ENCODE measurements at regions not wholly inside any gene's neighbourhood (a gene's known extent, or its start where the extent isn't known, plus 50 kb on each side); places are given as distances from the start of the nearest gene placed in this dataset.

DNA sequence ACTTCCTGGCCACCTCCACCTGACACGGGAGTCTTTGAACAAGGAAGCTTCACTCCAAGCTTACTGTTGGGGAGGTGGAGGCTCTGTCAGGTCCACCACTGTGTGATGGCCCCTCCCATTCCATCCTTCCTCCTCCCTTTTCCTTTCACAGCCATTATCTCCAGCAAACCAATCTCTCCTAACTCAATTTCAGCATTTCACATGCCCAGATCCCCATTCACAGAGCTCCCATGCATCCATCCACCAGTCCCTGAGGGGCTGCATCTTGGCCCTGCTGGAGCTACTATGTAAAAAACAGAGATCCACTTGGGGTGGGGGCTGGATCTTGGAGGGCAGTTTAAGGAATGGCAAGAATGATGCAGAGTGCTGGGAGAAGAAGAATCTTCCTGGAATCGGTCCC is 129.0 kb upstream of the COPS8 start:
- Histone ChIP-seq H3K4me1 (ENCODE audit: insufficient read depth, low read length) (peaks cover 4% of the 10 kb centered on the region), H3K27ac (ENCODE audit: low read depth in 1 of 2, low read length in 2 of 2) (no peak overlapping the region), H3K4me3 (ENCODE audit: low read length) (no peak overlapping the region), H3K36me3 (ENCODE audit: insufficient read depth, low read length) (no peaks in the 10 kb centered on the region), H3K27me3 (ENCODE audit: control insufficient read depth in 1 of 2, insufficient read depth in 2 of 2, low read length in 2 of 2) (no peaks in the 10 kb centered on the region), H3K9me3 (ENCODE audit: control insufficient read depth in 1 of 2, insufficient read depth in 1 of 2, low read length in 2 of 2) (no peaks in the 10 kb centered on the region)
- H3K4me1 Mint-ChIP-seq (ENCODE audit: low read depth), result no peaks in the 10 kb centered on the region
- peaks cover 3% of the 10 kb centered on the region for H3K9me3 Mint-ChIP-seq
- ChIA-PET CTCF (no interaction called here), POLR2A (no interaction called here)
- ATAC-seq (ENCODE audit: poor library complexity) (no peak), DNase-seq (no peak)
- H3K27ac Mint-ChIP-seq, result no peak overlapping the region
- no peak overlapping the region for H3K4me3 Mint-ChIP-seq
- intact Hi-C loops (cut with DNase I, micrococcal nuclease), result no loop called here
- TF ChIP-seq, protein P1, sequence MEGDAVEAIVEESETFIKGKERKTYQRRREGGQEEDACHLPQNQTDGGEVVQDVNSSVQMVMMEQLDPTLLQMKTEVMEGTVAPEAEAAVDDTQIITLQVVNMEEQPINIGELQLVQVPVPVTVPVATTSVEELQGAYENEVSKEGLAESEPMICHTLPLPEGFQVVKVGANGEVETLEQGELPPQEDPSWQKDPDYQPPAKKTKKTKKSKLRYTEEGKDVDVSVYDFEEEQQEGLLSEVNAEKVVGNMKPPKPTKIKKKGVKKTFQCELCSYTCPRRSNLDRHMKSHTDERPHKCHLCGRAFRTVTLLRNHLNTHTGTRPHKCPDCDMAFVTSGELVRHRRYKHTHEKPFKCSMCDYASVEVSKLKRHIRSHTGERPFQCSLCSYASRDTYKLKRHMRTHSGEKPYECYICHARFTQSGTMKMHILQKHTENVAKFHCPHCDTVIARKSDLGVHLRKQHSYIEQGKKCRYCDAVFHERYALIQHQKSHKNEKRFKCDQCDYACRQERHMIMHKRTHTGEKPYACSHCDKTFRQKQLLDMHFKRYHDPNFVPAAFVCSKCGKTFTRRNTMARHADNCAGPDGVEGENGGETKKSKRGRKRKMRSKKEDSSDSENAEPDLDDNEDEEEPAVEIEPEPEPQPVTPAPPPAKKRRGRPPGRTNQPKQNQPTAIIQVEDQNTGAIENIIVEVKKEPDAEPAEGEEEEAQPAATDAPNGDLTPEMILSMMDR (IDR thresholded peaks at IDR 0.05), result no peak
- H3K36me3 Mint-ChIP-seq (ENCODE audit: low read depth), result no peaks in the 10 kb centered on the region
- H3K27me3 Mint-ChIP-seq, result peaks cover 4% of the 10 kb centered on the region

DNA sequence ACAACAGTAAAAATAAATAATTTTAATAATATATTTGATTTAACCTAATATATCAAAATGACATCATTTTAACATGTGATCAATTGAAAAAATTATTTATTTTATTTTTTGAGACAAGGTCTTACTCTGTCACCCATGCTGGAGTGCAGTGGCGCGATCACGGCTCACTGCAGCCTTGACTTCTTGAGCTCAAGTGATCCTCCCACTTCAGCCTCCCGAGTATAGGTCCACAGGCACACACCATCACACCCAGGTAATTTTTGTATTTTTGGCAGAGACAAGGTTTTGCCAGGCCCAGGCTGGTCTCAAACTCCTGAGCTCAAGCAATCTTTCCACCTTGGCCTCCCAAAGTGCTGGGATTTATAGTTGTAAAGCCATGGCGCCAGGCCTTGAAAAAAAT is 126.7 kb upstream of the COPS8 start:
- Mint-ChIP-seq H3K4me1 (ENCODE audit: low read depth) (no peaks in the 10 kb centered on the region), H3K36me3 (ENCODE audit: low read depth) (no peaks in the 10 kb centered on the region), H3K4me3 (no peak overlapping the region), H3K9me3 (peaks cover 3% of the 10 kb centered on the region), H3K27me3 (peaks cover 4% of the 10 kb centered on the region), H3K27ac (no peak overlapping the region)
- Histone ChIP-seq H3K4me3 (ENCODE audit: low read length) (no peak overlapping the region), H3K27me3 (ENCODE audit: control insufficient read depth in 1 of 2, insufficient read depth in 2 of 2, low read length in 2 of 2) (no peaks in the 10 kb centered on the region), H3K27ac (ENCODE audit: low read depth in 1 of 2, low read length in 2 of 2) (no peak overlapping the region), H3K36me3 (ENCODE audit: insufficient read depth, low read length) (no peaks in the 10 kb centered on the region), H3K4me1 (ENCODE audit: insufficient read depth, low read length) (peaks cover 4% of the 10 kb centered on the region), H3K9me3 (ENCODE audit: control insufficient read depth in 1 of 2, insufficient read depth in 1 of 2, low read length in 2 of 2) (no peaks in the 10 kb centered on the region)
- intact Hi-C loops (cut with DNase I, micrococcal nuclease), result no loop called here
- TF ChIP-seq, protein P1 (IDR thresholded peaks at IDR 0.05), result no peak
- ChIA-PET POLR2A (no interaction called here), CTCF (no interaction called here)
- ATAC-seq (ENCODE audit: poor library complexity), result no peak
- DNase-seq, result no peak

DNA sequence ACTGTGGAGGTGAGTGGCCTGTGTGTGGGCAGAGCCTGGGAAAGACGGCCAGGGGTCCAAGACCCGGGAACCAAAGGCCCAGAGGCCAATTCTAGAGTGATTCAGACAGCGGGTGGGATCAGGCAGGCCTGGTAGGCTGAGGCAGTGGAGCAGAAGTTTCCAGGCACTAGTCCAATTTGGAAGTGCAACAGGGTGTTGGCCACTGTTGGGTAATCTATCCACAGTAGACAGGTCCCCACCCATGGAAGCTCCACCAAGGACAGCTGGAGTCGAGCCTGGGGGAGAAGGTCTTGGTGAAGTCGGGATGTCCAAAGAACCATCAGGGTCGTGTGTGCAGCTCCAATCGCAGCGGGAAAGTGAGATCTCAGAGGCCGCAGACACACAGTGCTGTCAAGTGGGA is 125.8 kb upstream of the COPS8 start:
- H3K36me3 Mint-ChIP-seq (ENCODE audit: low read depth), result no peaks in the 10 kb centered on the region
- no peaks in the 10 kb centered on the region for H3K4me1 Mint-ChIP-seq (ENCODE audit: low read depth)
- intact Hi-C loops (cut with DNase I, micrococcal nuclease), result no loop called here
- H3K36me3 ChIP-seq (ENCODE audit: insufficient read depth, low read length), result no peaks in the 10 kb centered on the region
- no peak for DNase-seq
- peaks cover 4% of the 10 kb centered on the region for H3K27me3 Mint-ChIP-seq
- H3K4me1 ChIP-seq (ENCODE audit: insufficient read depth, low read length), result peaks cover 4% of the 10 kb centered on the region
- TF ChIP-seq, protein P1 (IDR thresholded peaks at IDR 0.05), result no peak
- H3K4me3 ChIP-seq (ENCODE audit: low read length), result no peak overlapping the region
- H3K27ac Mint-ChIP-seq, result no peak overlapping the region
- ATAC-seq (ENCODE audit: poor library complexity), result no peak
- CTCF ChIA-PET, result no interaction called here
- no peak overlapping the region for H3K4me3 Mint-ChIP-seq
- no peaks in the 10 kb centered on the region for H3K27me3 ChIP-seq (ENCODE audit: control insufficient read depth in 1 of 2, insufficient read depth in 2 of 2, low read length in 2 of 2)
- H3K27ac ChIP-seq (ENCODE audit: low read depth in 1 of 2, low read length in 2 of 2), result no peak overlapping the region
- peaks cover 3% of the 10 kb centered on the region for H3K9me3 Mint-ChIP-seq
- H3K9me3 ChIP-seq (ENCODE audit: control insufficient read depth in 1 of 2, insufficient read depth in 1 of 2, low read length in 2 of 2), result no peaks in the 10 kb centered on the region
- POLR2A ChIA-PET, result no interaction called here

All from CD4-positive, alpha-beta T cell (primary cell).